ENCODE measurements at regions not wholly inside any gene's neighbourhood (a gene's known extent, or its start where the extent isn't known, plus 50 kb on each side); places are given as distances from the start of the nearest gene placed in this dataset.

DNA sequence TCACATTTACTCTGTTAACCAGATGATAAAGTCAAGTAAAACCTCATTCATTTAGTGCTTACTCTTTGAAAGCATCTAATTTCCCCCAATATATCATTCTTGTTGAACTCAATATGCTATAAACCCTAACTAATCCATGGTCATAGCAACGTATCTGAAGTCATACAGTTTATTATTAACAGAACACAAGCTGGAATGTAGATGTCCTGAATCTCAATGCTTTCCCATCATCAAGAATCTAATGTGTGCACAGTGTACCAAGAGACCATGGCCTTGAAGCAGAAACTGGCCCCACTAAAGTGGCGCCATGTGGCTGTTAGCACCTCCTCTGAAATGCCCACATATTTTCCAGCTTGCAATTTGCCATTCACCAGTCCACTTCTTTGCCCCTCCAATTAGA lies 245.8 kb downstream of the SOX9 start:
- Histone ChIP-seq H3K4me2 (ENCODE audit: low read depth, low read length, poor library complexity, severe bottlenecking) (no peak overlapping the region), H4K20me1 (ENCODE audit: low read depth, low read length) (no peaks in the 10 kb centered on the region), H3K36me3 (ENCODE audit: low read length) (no peaks in the 10 kb centered on the region), H3K79me2 (ENCODE audit: insufficient read depth, low read length) (no peaks in the 10 kb centered on the region), H3K27me3 (ENCODE audit: low read length) (no peaks in the 10 kb centered on the region), H3K9me2 (replicated peaks; ENCODE audit: insufficient read depth, low read length) (no peaks in the 10 kb centered on the region), H3K9ac (ENCODE audit: low read length) (no peak overlapping the region), H2AFZ (ENCODE audit: low read depth, low read length, severe bottlenecking) (no peak overlapping the region), H3K27ac (ENCODE audit: low read depth, low read length) (no peak overlapping the region), H3K4me3 (ENCODE audit: insufficient read depth, low read length, poor library complexity, severe bottlenecking) (no peak overlapping the region), H3F3A (ENCODE audit: insufficient read depth) (no peaks in the 10 kb centered on the region), H3K9me3 (ENCODE audit: insufficient read depth, low read length) (no peaks in the 10 kb centered on the region)
- no peak for TF ChIP-seq EZH2phosphoT487 (conservative IDR thresholded peaks at IDR 0.05; ENCODE audit: low read length)
- TF ChIP-seq, protein P1, sequence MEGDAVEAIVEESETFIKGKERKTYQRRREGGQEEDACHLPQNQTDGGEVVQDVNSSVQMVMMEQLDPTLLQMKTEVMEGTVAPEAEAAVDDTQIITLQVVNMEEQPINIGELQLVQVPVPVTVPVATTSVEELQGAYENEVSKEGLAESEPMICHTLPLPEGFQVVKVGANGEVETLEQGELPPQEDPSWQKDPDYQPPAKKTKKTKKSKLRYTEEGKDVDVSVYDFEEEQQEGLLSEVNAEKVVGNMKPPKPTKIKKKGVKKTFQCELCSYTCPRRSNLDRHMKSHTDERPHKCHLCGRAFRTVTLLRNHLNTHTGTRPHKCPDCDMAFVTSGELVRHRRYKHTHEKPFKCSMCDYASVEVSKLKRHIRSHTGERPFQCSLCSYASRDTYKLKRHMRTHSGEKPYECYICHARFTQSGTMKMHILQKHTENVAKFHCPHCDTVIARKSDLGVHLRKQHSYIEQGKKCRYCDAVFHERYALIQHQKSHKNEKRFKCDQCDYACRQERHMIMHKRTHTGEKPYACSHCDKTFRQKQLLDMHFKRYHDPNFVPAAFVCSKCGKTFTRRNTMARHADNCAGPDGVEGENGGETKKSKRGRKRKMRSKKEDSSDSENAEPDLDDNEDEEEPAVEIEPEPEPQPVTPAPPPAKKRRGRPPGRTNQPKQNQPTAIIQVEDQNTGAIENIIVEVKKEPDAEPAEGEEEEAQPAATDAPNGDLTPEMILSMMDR (IDR thresholded peaks at IDR 0.05; ENCODE audit: insufficient read depth, low read length, poor library complexity, severe bottlenecking), result no peak

DNA sequence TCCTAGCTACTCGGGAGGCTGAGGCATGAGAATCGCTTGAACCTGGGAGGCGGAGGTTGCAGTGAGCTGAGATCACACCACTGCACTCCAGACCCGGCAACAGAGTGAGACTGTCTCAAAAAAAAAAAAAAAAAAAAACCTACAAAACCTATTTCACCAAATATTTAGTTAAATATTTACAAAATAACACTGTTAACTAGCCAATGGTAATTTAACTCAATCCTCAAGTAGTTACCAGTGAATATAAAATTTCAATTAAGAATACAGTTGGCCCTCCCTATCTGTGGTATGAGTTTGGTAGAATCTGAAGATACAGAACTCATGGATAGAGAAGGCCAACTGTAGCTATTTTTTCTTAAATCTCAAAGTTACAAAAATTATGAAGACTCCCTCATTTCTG lies 247.4 kb downstream of the SOX9 start:
- Histone ChIP-seq H3K27ac (ENCODE audit: low read depth, low read length) (no peak overlapping the region), H3K4me3 (ENCODE audit: insufficient read depth, low read length, poor library complexity, severe bottlenecking) (no peak overlapping the region), H3K79me2 (ENCODE audit: insufficient read depth, low read length) (no peaks in the 10 kb centered on the region), H3K9ac (ENCODE audit: low read length) (no peak overlapping the region), H2AFZ (ENCODE audit: low read depth, low read length, severe bottlenecking) (no peak overlapping the region), H3K36me3 (ENCODE audit: low read length) (no peaks in the 10 kb centered on the region), H3K9me2 (replicated peaks; ENCODE audit: insufficient read depth, low read length) (no peaks in the 10 kb centered on the region), H3K27me3 (ENCODE audit: low read length) (no peaks in the 10 kb centered on the region), H3F3A (ENCODE audit: insufficient read depth) (no peaks in the 10 kb centered on the region), H3K9me3 (ENCODE audit: insufficient read depth, low read length) (no peaks in the 10 kb centered on the region), H3K4me2 (ENCODE audit: low read depth, low read length, poor library complexity, severe bottlenecking) (no peak overlapping the region), H4K20me1 (ENCODE audit: low read depth, low read length) (no peaks in the 10 kb centered on the region)
- no peak for TF ChIP-seq EZH2phosphoT487 (conservative IDR thresholded peaks at IDR 0.05; ENCODE audit: low read length)
- TF ChIP-seq, protein P1 (IDR thresholded peaks at IDR 0.05; ENCODE audit: insufficient read depth, low read length, poor library complexity, severe bottlenecking), result no peak

DNA sequence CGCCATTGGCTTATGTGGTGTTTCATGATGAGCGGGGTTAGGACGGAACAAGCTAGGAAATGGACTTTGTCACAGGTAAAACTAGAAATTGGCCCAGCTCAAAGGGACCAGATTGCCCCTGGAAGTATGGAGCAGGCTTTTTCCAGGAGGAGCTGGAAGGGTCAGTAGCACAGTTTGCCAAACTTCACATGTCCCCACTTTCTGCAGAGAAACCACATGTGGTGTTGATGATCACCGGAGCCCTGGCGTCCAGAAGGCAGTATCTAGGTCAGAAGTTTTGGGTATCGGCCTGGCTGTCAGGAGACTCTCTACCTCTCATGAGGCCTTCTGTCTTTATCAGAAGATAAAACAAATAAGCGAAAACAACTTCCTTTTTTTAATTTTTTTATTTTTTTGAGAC lies 248.5 kb downstream of the SOX9 start:
- H4K20me1 ChIP-seq (ENCODE audit: low read depth, low read length), result no peaks in the 10 kb centered on the region
- no peak overlapping the region for H3K4me2 ChIP-seq (ENCODE audit: low read depth, low read length, poor library complexity, severe bottlenecking)
- H3K79me2 ChIP-seq (ENCODE audit: insufficient read depth, low read length), result no peaks in the 10 kb centered on the region
- H3K36me3 ChIP-seq (ENCODE audit: low read length), result no peaks in the 10 kb centered on the region
- H3K9ac ChIP-seq (ENCODE audit: low read length), result no peak overlapping the region
- H3K27me3 ChIP-seq (ENCODE audit: low read length), result no peaks in the 10 kb centered on the region
- H3K27ac ChIP-seq (ENCODE audit: low read depth, low read length), result no peak overlapping the region
- H3K9me2 ChIP-seq (replicated peaks; ENCODE audit: insufficient read depth, low read length), result no peaks in the 10 kb centered on the region
- no peak overlapping the region for H2AFZ ChIP-seq (ENCODE audit: low read depth, low read length, severe bottlenecking)
- no peak for TF ChIP-seq EZH2phosphoT487 (conservative IDR thresholded peaks at IDR 0.05; ENCODE audit: low read length)
- TF ChIP-seq, protein P1 (IDR thresholded peaks at IDR 0.05; ENCODE audit: insufficient read depth, low read length, poor library complexity, severe bottlenecking), result no peak
- no peaks in the 10 kb centered on the region for H3F3A ChIP-seq (ENCODE audit: insufficient read depth)
- no peaks in the 10 kb centered on the region for H3K9me3 ChIP-seq (ENCODE audit: insufficient read depth, low read length)
- no peak overlapping the region for H3K4me3 ChIP-seq (ENCODE audit: insufficient read depth, low read length, poor library complexity, severe bottlenecking)
